HCT116 (cell line): ENCODE measurements at regions not wholly inside any gene's neighbourhood (a gene's known extent, or its start where the extent isn't known, plus 50 kb on each side); places are given as distances from the start of the nearest gene placed in this dataset.

Source experiments
- EZH2 ChIP-seq: fragments of 200-600 bp; sonication (generic); IDR thresholded peaks from 2 replicates; pipeline ENCODE4 v1.6.1; 2017; ENCODE audit warnings: antibody characterized with exemption, mixed run types
- EZH2phosphoT487 ChIP-seq: fragments of 200-600 bp; IDR thresholded peaks from 2 replicates; pipeline ENCODE4 v1.6.1; 2018; ENCODE audit warnings: antibody characterized with exemption, borderline replicate concordance
- FOSL1 ChIP-seq: IDR thresholded peaks from 2 replicates; pipeline ENCODE4 v1.6.1; 2012; ENCODE audit warnings: low read depth
- POLR2A ChIP-seq: IDR thresholded peaks from 2 replicates; pipeline ENCODE4 v1.7.0; 2011; ENCODE audit warnings: borderline replicate concordance; ENCODE audit not compliant: insufficient read depth, insufficient read length; ENCODE audit errors: extremely low read depth
- REST ChIP-seq: IDR thresholded peaks from 2 replicates; pipeline ENCODE4 v1.6.1; 2012; ENCODE audit warnings: low read depth
- SP1 ChIP-seq: IDR thresholded peaks from 2 replicates; pipeline ENCODE4 v1.6.1; 2012; ENCODE audit warnings: low read depth
- TCF7L2 ChIP-seq: IDR thresholded peaks from 2 replicates; pipeline ENCODE4 v1.7.0; 2011; ENCODE audit warnings: borderline replicate concordance, inconsistent platforms; ENCODE audit not compliant: insufficient read depth, insufficient read length; ENCODE audit errors: extremely low read depth
- TF ChIP-seq, protein P1 (sequence below): IDR thresholded peaks from 2 replicates; pipeline ENCODE4 v1.6.1; 2012
- TF ChIP-seq, protein P2 (sequence below), 3 experiments: fragments of 200-600 bp in 1 of 3; sonication (generic) in 1 of 3; IDR thresholded peaks in 2 of 3; conservative IDR thresholded peaks in 1 of 3; 2 replicates each; pipeline ENCODE4 v1.5.1; 2012 to 2017; ENCODE audit warnings: low read depth in 2 of 3, low read length in 2 of 3, antibody characterized with exemption in 1 of 3, borderline replicate concordance in 1 of 3, control low read depth in 1 of 3, mild to moderate bottlenecking in 1 of 3, mixed read lengths in 1 of 3, mixed run types in 1 of 3, moderate library complexity in 1 of 3; ENCODE audit not compliant: insufficient read depth in 1 of 3

- TF ChIP-seq, protein P1, sequence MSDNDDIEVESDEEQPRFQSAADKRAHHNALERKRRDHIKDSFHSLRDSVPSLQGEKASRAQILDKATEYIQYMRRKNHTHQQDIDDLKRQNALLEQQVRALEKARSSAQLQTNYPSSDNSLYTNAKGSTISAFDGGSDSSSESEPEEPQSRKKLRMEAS, result no peak
- TF ChIP-seq EZH2 (no peak), POLR2A (no peak), TCF7L2 (no peak), SP1 (no peak), REST (no peak), EZH2phosphoT487 (no peak), FOSL1 (no peak)
- TF ChIP-seq, protein P2, sequence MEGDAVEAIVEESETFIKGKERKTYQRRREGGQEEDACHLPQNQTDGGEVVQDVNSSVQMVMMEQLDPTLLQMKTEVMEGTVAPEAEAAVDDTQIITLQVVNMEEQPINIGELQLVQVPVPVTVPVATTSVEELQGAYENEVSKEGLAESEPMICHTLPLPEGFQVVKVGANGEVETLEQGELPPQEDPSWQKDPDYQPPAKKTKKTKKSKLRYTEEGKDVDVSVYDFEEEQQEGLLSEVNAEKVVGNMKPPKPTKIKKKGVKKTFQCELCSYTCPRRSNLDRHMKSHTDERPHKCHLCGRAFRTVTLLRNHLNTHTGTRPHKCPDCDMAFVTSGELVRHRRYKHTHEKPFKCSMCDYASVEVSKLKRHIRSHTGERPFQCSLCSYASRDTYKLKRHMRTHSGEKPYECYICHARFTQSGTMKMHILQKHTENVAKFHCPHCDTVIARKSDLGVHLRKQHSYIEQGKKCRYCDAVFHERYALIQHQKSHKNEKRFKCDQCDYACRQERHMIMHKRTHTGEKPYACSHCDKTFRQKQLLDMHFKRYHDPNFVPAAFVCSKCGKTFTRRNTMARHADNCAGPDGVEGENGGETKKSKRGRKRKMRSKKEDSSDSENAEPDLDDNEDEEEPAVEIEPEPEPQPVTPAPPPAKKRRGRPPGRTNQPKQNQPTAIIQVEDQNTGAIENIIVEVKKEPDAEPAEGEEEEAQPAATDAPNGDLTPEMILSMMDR (IDR thresholded peaks at IDR 0.05 in 2 of 3, conservative IDR thresholded peaks at IDR 0.05 in 1 of 3; ENCODE audit: borderline replicate concordance in 1 of 3, insufficient read depth in 1 of 3, low read depth in 2 of 3, low read length in 2 of 3), result no peak
These were observed 579.1 kb downstream of the PRKD1 start for GRCh38 chr14:29348504-29348903.
